SK-N-SH (cell line): ENCODE measurements at regions not wholly inside any gene's neighbourhood (a gene's known extent, or its start where the extent isn't known, plus 50 kb on each side); places are given as distances from the start of the nearest gene placed in this dataset.

Experiments used
- EP300 ChIP-seq, 2 experiments: IDR thresholded peaks; 2 replicates each; pipeline versions ENCODE4 v1.4.0 to v1.6.1; 2012; ENCODE audit warnings: borderline replicate concordance in 1 of 2, low read depth in 1 of 2, low read length in 1 of 2
- TF ChIP-seq, protein P1 (sequence below): IDR thresholded peaks from 2 replicates; pipeline ENCODE4; 2012
- TF ChIP-seq, protein P2 (sequence below): fragments of 200-600 bp; sonication (generic); IDR thresholded peaks from 2 replicates; pipeline ENCODE4 v1.6.1; 2017; ENCODE audit warnings: antibody characterized with exemption, mild to moderate bottlenecking, moderate library complexity
- TF ChIP-seq, protein P3 (sequence below): IDR thresholded peaks from 2 replicates; pipeline ENCODE4 v1.4.0; 2012; ENCODE audit warnings: low read depth, borderline replicate concordance

DNA sequence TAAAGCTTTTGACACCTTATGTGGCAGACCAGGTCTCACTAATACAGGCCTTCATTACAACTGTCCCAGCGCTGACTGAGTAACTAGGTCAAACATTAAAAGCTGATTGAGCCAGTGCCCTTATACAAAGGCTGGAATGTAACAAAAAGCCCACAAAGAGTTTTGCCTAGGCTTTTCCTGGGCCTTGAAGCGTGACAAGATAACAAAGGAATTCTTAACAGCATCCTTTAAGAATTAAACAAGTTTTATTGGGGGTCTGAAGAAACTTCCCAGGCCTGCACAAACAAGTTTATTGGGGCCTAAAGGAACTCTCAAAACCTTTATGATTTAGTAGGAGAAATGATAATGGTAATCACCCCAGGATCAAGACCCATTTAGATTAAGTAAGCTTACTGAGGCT is 267.6 kb upstream of the FAM83B start:
- TF ChIP-seq, protein P1, sequence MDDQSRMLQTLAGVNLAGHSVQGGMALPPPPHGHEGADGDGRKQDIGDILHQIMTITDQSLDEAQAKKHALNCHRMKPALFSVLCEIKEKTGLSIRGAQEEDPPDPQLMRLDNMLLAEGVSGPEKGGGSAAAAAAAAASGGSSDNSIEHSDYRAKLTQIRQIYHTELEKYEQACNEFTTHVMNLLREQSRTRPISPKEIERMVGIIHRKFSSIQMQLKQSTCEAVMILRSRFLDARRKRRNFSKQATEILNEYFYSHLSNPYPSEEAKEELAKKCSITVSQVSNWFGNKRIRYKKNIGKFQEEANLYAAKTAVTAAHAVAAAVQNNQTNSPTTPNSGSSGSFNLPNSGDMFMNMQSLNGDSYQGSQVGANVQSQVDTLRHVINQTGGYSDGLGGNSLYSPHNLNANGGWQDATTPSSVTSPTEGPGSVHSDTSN, result no peak
- TF ChIP-seq, protein P2, sequence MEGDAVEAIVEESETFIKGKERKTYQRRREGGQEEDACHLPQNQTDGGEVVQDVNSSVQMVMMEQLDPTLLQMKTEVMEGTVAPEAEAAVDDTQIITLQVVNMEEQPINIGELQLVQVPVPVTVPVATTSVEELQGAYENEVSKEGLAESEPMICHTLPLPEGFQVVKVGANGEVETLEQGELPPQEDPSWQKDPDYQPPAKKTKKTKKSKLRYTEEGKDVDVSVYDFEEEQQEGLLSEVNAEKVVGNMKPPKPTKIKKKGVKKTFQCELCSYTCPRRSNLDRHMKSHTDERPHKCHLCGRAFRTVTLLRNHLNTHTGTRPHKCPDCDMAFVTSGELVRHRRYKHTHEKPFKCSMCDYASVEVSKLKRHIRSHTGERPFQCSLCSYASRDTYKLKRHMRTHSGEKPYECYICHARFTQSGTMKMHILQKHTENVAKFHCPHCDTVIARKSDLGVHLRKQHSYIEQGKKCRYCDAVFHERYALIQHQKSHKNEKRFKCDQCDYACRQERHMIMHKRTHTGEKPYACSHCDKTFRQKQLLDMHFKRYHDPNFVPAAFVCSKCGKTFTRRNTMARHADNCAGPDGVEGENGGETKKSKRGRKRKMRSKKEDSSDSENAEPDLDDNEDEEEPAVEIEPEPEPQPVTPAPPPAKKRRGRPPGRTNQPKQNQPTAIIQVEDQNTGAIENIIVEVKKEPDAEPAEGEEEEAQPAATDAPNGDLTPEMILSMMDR, result no peak
- TF ChIP-seq, protein P3, sequence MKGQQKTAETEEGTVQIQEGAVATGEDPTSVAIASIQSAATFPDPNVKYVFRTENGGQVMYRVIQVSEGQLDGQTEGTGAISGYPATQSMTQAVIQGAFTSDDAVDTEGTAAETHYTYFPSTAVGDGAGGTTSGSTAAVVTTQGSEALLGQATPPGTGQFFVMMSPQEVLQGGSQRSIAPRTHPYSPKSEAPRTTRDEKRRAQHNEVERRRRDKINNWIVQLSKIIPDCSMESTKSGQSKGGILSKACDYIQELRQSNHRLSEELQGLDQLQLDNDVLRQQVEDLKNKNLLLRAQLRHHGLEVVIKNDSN, result no peak
- TF ChIP-seq EP300 (IDR thresholded peaks at IDR 0.05; ENCODE audit: borderline replicate concordance in 1 of 2, low read depth in 1 of 2, low read length in 1 of 2), result no peak
